Astrocyte (in vitro differentiated cells and primary cell): ENCODE measurements at regions not wholly inside any gene's neighbourhood (a gene's known extent, or its start where the extent isn't known, plus 50 kb on each side); places are given as distances from the start of the nearest gene placed in this dataset.

ENCODE experiments used
- CTCF ChIP-seq: IDR thresholded peaks from 2 replicates; pipeline ENCODE4 v1.5.1; 2011; ENCODE audit warnings: low read depth, mild to moderate bottlenecking, inconsistent platforms, low read length, moderate library complexity; ENCODE audit not compliant: insufficient read depth
- EZH2 ChIP-seq: IDR thresholded peaks from 2 replicates; pipeline ENCODE4 v1.6.1; 2012; ENCODE audit warnings: mild to moderate bottlenecking, low read length, inconsistent platforms; ENCODE audit not compliant: insufficient read depth

DNA sequence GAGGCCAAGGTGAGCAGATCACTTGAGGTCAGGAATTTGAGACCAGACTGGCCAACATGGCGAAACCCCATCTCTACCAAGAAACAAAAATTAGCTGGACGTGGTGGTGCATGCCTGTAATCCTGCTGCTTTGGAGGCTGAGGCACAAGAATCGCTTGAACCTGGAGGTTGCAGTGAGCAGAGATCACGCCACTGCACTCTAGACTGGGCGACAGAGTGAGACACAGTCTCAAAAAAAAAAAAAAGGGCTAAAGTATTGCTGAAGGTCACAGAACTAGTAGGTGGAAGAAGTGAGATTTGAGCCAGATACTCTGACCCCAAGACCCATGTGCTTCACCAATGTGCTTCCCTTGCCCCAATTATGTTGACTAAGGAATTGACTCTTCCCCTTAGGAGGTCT, 112.0 kb downstream of the NPIPB5 start:
- TF ChIP-seq CTCF (no peak), EZH2 (no peak)
